COLO829 (cell line): ENCODE measurements at regions not wholly inside any gene's neighbourhood (a gene's known extent, or its start where the extent isn't known, plus 50 kb on each side); places are given as distances from the start of the nearest gene placed in this dataset.

ENCODE experiments used
- DNase-seq: peaks from one replicate; pipeline ENCODE4 v3.0.0; 2012; ENCODE audit warnings: low spot score

- no peak for DNase-seq
These were observed 412.1 kb upstream of the GRIA3 start for GRCh38 chrX:122771933-122772332.

GRCh38 chrX:122777766-122778165 is 406.3 kb upstream of the GRIA3 start:
- DNase-seq = no peak

GRCh38 chrX:122783918-122784317 is 400.2 kb upstream of the GRIA3 start:
- DNase-seq = no peak

- DNase-seq = no peak
These were observed 396.8 kb upstream of the GRIA3 start for GRCh38 chrX:122787231-122787630.

GRCh38 chrX:122788216-122788615 is 395.9 kb upstream of the GRIA3 start:
- no peak for DNase-seq

GRCh38 chrX:122790376-122791095 is 393.5 kb upstream of the GRIA3 start:
- DNase-seq = no peak

- no peak for DNase-seq
These were observed 370.2 kb upstream of the GRIA3 start for GRCh38 chrX:122813876-122814275.

GRCh38 chrX:122816288-122816687 is 367.8 kb upstream of the GRIA3 start:
- DNase-seq = no peak

- no peak for DNase-seq
These were observed 366.6 kb upstream of the GRIA3 start for GRCh38 chrX:122817321-122817955.

GRCh38 chrX:122818068-122818467 is 366.0 kb upstream of the GRIA3 start:
- DNase-seq = no peak

GRCh38 chrX:122833230-122833629 is 350.8 kb upstream of the GRIA3 start:
- DNase-seq = no peak

- DNase-seq = no peak
These were observed 348.2 kb upstream of the GRIA3 start for GRCh38 chrX:122835886-122836285.

- no peak for DNase-seq
These were observed 333.8 kb upstream of the GRIA3 start for GRCh38 chrX:122850326-122850725.

GRCh38 chrX:122856205-122856604 is 327.9 kb upstream of the GRIA3 start:
- DNase-seq = no peak

GRCh38 chrX:122857734-122858133 is 326.3 kb upstream of the GRIA3 start:
- no peak for DNase-seq

- DNase-seq = no peak
These were observed 321.0 kb upstream of the GRIA3 start for GRCh38 chrX:122863067-122863466.

- DNase-seq = peak; percentile 5
These were observed 317.5 kb upstream of the GRIA3 start for GRCh38 chrX:122866532-122866931.

- DNase-seq = no peak
These were observed 315.4 kb upstream of the GRIA3 start for GRCh38 chrX:122868631-122869030.

GRCh38 chrX:122869171-122869570 is 314.9 kb upstream of the GRIA3 start:
- DNase-seq = no peak

- no peak for DNase-seq
These were observed 305.8 kb upstream of the GRIA3 start for GRCh38 chrX:122878269-122878668.

- DNase-seq = no peak
These were observed 303.1 kb upstream of the GRIA3 start for GRCh38 chrX:122880952-122881351.

GRCh38 chrX:122890729-122891128 is 293.3 kb upstream of the GRIA3 start:
- no peak for DNase-seq

- DNase-seq = no peak
These were observed 277.4 kb upstream of the GRIA3 start for GRCh38 chrX:122906726-122907125.

GRCh38 chrX:122907375-122907774 is 276.7 kb upstream of the GRIA3 start:
- no peak for DNase-seq
